ENCODE measurements at regions not wholly inside any gene's neighbourhood (a gene's known extent, or its start where the extent isn't known, plus 50 kb on each side); places are given as distances from the start of the nearest gene placed in this dataset.

GRCh38 chr15:58269455-58270414 is 131.6 kb downstream of the AQP9 start:
- no peak for DNase-seq (ENCODE audit: low spot score)

GRCh38 chr15:58271410-58271809 is 133.2 kb downstream of the AQP9 start:
- no peak for DNase-seq (ENCODE audit: low spot score)
- no peak for ATAC-seq

More at GRCh38 chr15:58269455-58270414, 131.6 kb downstream of the AQP9 start:
- peak; percentile 95 for ATAC-seq

GRCh38 chr15:58273104-58273503 is 134.9 kb downstream of the AQP9 start:
- no peak for ATAC-seq
- no peak for DNase-seq (ENCODE audit: low spot score)

GRCh38 chr15:58274885-58275284 is 136.7 kb downstream of the AQP9 start:
- DNase-seq (ENCODE audit: low spot score) (no peak), ATAC-seq (peak; percentile 45)

GRCh38 chr15:58275785-58276184 is 137.6 kb downstream of the AQP9 start:
- ATAC-seq (peak; percentile 12), DNase-seq (ENCODE audit: low spot score) (no peak)

GRCh38 chr15:58276924-58277323 is 138.7 kb downstream of the AQP9 start:
- DNase-seq (ENCODE audit: low spot score), result no peak
- peak; percentile 37 for ATAC-seq

GRCh38 chr15:58277333-58277732 is 139.2 kb downstream of the AQP9 start:
- DNase-seq (ENCODE audit: low spot score) (no peak), ATAC-seq (peak; percentile 16)

- ATAC-seq, result no peak
- no peak for DNase-seq (ENCODE audit: low spot score)
Observed at GRCh38 chr15:58279106-58279505, 140.9 kb downstream of the AQP9 start.

GRCh38 chr15:58279654-58280053 is 141.5 kb downstream of the AQP9 start:
- no peak for DNase-seq (ENCODE audit: low spot score)
- ATAC-seq, result no peak

GRCh38 chr15:58282060-58282708 is 144.0 kb downstream of the AQP9 start:
- peak; percentile 71 for DNase-seq (ENCODE audit: low spot score)
- peak; percentile 36 for ATAC-seq

GRCh38 chr15:58283302-58283701 is 145.1 kb downstream of the AQP9 start:
- DNase-seq (ENCODE audit: low spot score) (no peak), ATAC-seq (no peak)

- peak; percentile 63 for DNase-seq (ENCODE audit: low spot score)
- ATAC-seq, result peak; percentile 59
Observed at GRCh38 chr15:58284293-58284692, 146.1 kb downstream of the AQP9 start.

GRCh38 chr15:58285212-58285920 is 146.4 kb upstream of the LIPC start:
- peak; percentile 74 for ATAC-seq

GRCh38 chr15:58285921-58286278 is 145.9 kb upstream of the LIPC start:
- DNase-seq (ENCODE audit: low spot score) (no peak), ATAC-seq (peak; percentile 59)

More at GRCh38 chr15:58285212-58285920, 146.4 kb upstream of the LIPC start:
- peak; percentile 74 for DNase-seq (ENCODE audit: low spot score)

- DNase-seq (ENCODE audit: low spot score) (no peak), ATAC-seq (no peak)
Observed at GRCh38 chr15:58286523-58286922, 145.3 kb upstream of the LIPC start.

GRCh38 chr15:58287891-58288290 is 143.9 kb upstream of the LIPC start:
- DNase-seq (ENCODE audit: low spot score) (no peak), ATAC-seq (no peak)

GRCh38 chr15:58288592-58288991 is 143.2 kb upstream of the LIPC start:
- DNase-seq (ENCODE audit: low spot score), result no peak
- ATAC-seq, result no peak

GRCh38 chr15:58291848-58292247 is 139.9 kb upstream of the LIPC start:
- DNase-seq (ENCODE audit: low spot score), result no peak
- ATAC-seq, result no peak

- DNase-seq (ENCODE audit: low spot score), result no peak
- ATAC-seq, result no peak
Observed at GRCh38 chr15:58292751-58293175, 139.0 kb upstream of the LIPC start.

- DNase-seq (ENCODE audit: low spot score), result no peak
- ATAC-seq, result no peak
Observed at GRCh38 chr15:58293622-58294550, 137.9 kb upstream of the LIPC start.

All from left lobe of liver (tissue), 2 donors.